ENCODE measurements at regions not wholly inside any gene's neighbourhood (a gene's known extent, or its start where the extent isn't known, plus 50 kb on each side); places are given as distances from the start of the nearest gene placed in this dataset.

- DNase-seq (ENCODE audit: low read depth in 3 of 3, low spot score in 2 of 3), result no peak
These were observed 80.4 kb upstream of the MGMT start for GRCh38 chr10:129386415-129387257.

- no peak for DNase-seq (ENCODE audit: low read depth in 3 of 3, low spot score in 2 of 3)
These were observed 79.8 kb upstream of the MGMT start for GRCh38 chr10:129387258-129387525.

- no peak for DNase-seq (ENCODE audit: low read depth in 3 of 3, low spot score in 2 of 3)
These were observed 78.6 kb upstream of the MGMT start for GRCh38 chr10:129388435-129388834.

- DNase-seq (ENCODE audit: low read depth in 3 of 3, low spot score in 2 of 3), result no peak
These were observed 77.8 kb upstream of the MGMT start for GRCh38 chr10:129389194-129389593.

GRCh38 chr10:129390147-129390546 is 76.9 kb upstream of the MGMT start:
- no peak for DNase-seq (ENCODE audit: low read depth in 3 of 3, low spot score in 2 of 3)

GRCh38 chr10:129390726-129391125 is 76.3 kb upstream of the MGMT start:
- no peak for DNase-seq (ENCODE audit: low read depth in 3 of 3, low spot score in 2 of 3)

- DNase-seq (ENCODE audit: low read depth in 3 of 3, low spot score in 2 of 3), result no peak
These were observed 75.6 kb upstream of the MGMT start for GRCh38 chr10:129391464-129391863.

- DNase-seq (ENCODE audit: low read depth in 3 of 3, low spot score in 2 of 3), result no peak
These were observed 74.2 kb upstream of the MGMT start for GRCh38 chr10:129392855-129393254.

GRCh38 chr10:129393812-129394211 is 73.2 kb upstream of the MGMT start:
- DNase-seq (ENCODE audit: low read depth in 3 of 3, low spot score in 2 of 3), result no peak

- no peak for DNase-seq (ENCODE audit: low read depth in 3 of 3, low spot score in 2 of 3)
These were observed 72.3 kb upstream of the MGMT start for GRCh38 chr10:129394518-129395328.

GRCh38 chr10:129396021-129396722 is 70.9 kb upstream of the MGMT start:
- no peak for DNase-seq (ENCODE audit: low read depth in 3 of 3, low spot score in 2 of 3)

- DNase-seq (ENCODE audit: low read depth in 3 of 3, low spot score in 2 of 3), result no peak
These were observed 69.7 kb upstream of the MGMT start for GRCh38 chr10:129397198-129397974.

GRCh38 chr10:129398711-129399141 is 68.3 kb upstream of the MGMT start:
- no peak for DNase-seq (ENCODE audit: low read depth in 3 of 3, low spot score in 2 of 3)

GRCh38 chr10:129400426-129400825 is 66.6 kb upstream of the MGMT start:
- DNase-seq (ENCODE audit: low read depth in 3 of 3, low spot score in 2 of 3), result no peak

GRCh38 chr10:129402459-129402858 is 64.6 kb upstream of the MGMT start:
- DNase-seq (ENCODE audit: low read depth in 3 of 3, low spot score in 2 of 3), result no peak

GRCh38 chr10:129404091-129404490 is 63.0 kb upstream of the MGMT start:
- DNase-seq (ENCODE audit: low read depth in 3 of 3, low spot score in 2 of 3), result no peak

- DNase-seq (ENCODE audit: low read depth in 3 of 3, low spot score in 2 of 3), result no peak
These were observed 61.7 kb upstream of the MGMT start for GRCh38 chr10:129405389-129405788.

- no peak for DNase-seq (ENCODE audit: low read depth in 3 of 3, low spot score in 2 of 3)
These were observed 56.2 kb upstream of the MGMT start for GRCh38 chr10:129410688-129411392.

- no peak for DNase-seq (ENCODE audit: low read depth in 3 of 3, low spot score in 2 of 3)
These were observed 55.7 kb upstream of the MGMT start for GRCh38 chr10:129411393-129411705.

- DNase-seq (ENCODE audit: low read depth in 3 of 3, low spot score in 2 of 3), result no peak
These were observed 55.3 kb upstream of the MGMT start for GRCh38 chr10:129411772-129412171.

Measured in right renal cortex interstitium (tissue), 3 donors.